ENCODE measurements at regions not wholly inside any gene's neighbourhood (a gene's known extent, or its start where the extent isn't known, plus 50 kb on each side); places are given as distances from the start of the nearest gene placed in this dataset.

- H3K36me3 ChIP-seq (ENCODE audit: insufficient read depth) = no peaks in the 10 kb centered on the region
- H3K4me1 ChIP-seq (ENCODE audit: insufficient read depth) = no peaks in the 10 kb centered on the region
- no peak overlapping the region for H3K4me3 ChIP-seq (ENCODE audit: low read depth, low read length)
- no peak for DNase-seq (ENCODE audit: extremely low spot score)
- no peak overlapping the region for H3K27ac ChIP-seq (ENCODE audit: low read depth)
- 64% methylated on average over 2 of the region's 2 CpGs for WGBS
Observed at GRCh38 chr4:155510771-155511170, 134.0 kb upstream of the MAP9 start.

DNA sequence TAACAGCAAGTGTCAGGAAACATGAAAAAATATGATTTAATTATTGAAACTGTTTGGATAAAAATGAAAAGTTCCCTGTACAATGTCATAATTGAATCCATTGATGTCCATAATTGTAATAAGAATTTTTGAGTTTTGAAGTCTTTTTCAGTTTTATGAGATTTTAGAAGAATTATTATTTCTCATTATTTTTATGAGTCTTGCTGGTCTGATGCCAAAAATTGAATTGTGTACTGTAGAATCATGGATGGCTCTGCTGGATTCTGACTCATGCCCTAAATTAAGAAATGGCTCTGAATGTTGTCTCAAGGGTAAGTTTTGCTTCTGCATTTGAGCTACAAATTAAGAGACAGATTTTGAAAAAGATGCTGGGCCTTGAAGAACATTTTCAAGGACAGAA is 132.8 kb upstream of the MAP9 start:
- Histone ChIP-seq H3K36me3 (ENCODE audit: insufficient read depth) (no peaks in the 10 kb centered on the region), H3K27ac (ENCODE audit: low read depth) (no peak overlapping the region), H3K4me1 (ENCODE audit: insufficient read depth) (no peaks in the 10 kb centered on the region), H3K4me3 (ENCODE audit: low read depth, low read length) (no peak overlapping the region)
- no peak for DNase-seq (ENCODE audit: extremely low spot score)

- Histone ChIP-seq H3K36me3 (ENCODE audit: insufficient read depth) (no peaks in the 10 kb centered on the region), H3K4me3 (ENCODE audit: low read depth, low read length) (no peak overlapping the region), H3K4me1 (ENCODE audit: insufficient read depth) (no peaks in the 10 kb centered on the region), H3K27ac (ENCODE audit: low read depth) (no peak overlapping the region)
- DNase-seq (ENCODE audit: extremely low spot score) = no peak
- 51% methylated on average over 4 of the region's 4 CpGs for WGBS
Observed at GRCh38 chr4:155506745-155507144, 130.0 kb upstream of the MAP9 start.

- Histone ChIP-seq H3K4me1 (ENCODE audit: insufficient read depth) (no peaks in the 10 kb centered on the region), H3K36me3 (ENCODE audit: insufficient read depth) (no peaks in the 10 kb centered on the region), H3K4me3 (ENCODE audit: low read depth, low read length) (no peak overlapping the region), H3K27ac (ENCODE audit: low read depth) (no peak overlapping the region)
- no peak for DNase-seq (ENCODE audit: extremely low spot score)
- WGBS = 66% methylated on average over 3 of the region's 3 CpGs
Observed at GRCh38 chr4:155505321-155505720, 128.6 kb upstream of the MAP9 start.

DNA sequence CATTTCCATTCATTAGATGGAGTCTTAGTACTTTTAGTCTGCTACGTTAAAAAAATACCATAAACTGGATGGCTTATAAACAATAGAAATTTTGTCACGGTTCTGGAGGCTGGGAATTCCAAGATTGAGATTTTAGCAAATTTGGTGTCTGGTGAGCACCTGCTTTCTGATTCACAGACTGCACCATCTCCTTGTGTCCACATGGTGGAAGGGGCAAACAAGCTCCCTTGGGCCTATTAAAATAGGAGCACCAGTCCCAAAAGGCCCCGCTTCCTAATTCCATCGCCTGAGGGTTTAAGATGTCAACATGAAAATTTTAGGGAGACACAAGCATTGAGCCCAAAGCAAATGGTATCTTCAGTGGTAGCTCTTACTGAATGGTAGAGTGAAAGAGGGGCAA is 120.5 kb upstream of the MAP9 start:
- Histone ChIP-seq H3K4me1 (ENCODE audit: insufficient read depth) (no peaks in the 10 kb centered on the region), H3K36me3 (ENCODE audit: insufficient read depth) (no peaks in the 10 kb centered on the region), H3K27ac (ENCODE audit: low read depth) (no peak overlapping the region), H3K4me3 (ENCODE audit: low read depth, low read length) (no peak overlapping the region)
- 83% methylated on average over 4 of the region's 4 CpGs for WGBS
- no peak for DNase-seq (ENCODE audit: extremely low spot score)

GRCh38 chr4:155496294-155496626 is 119.5 kb upstream of the MAP9 start:
- H3K27ac ChIP-seq (ENCODE audit: low read depth) = no peak overlapping the region
- 83% methylated on average over 3 of the region's 3 CpGs for WGBS
- no peak overlapping the region for H3K4me3 ChIP-seq (ENCODE audit: low read depth, low read length)
- H3K4me1 ChIP-seq (ENCODE audit: insufficient read depth) = no peaks in the 10 kb centered on the region
- no peaks in the 10 kb centered on the region for H3K36me3 ChIP-seq (ENCODE audit: insufficient read depth)
- DNase-seq (ENCODE audit: extremely low spot score) = no peak

- DNase-seq (ENCODE audit: extremely low spot score) = no peak
- 81% methylated on average over 11 of the region's 11 CpGs for WGBS
- H3K4me1 ChIP-seq (ENCODE audit: insufficient read depth) = no peaks in the 10 kb centered on the region
- no peaks in the 10 kb centered on the region for H3K36me3 ChIP-seq (ENCODE audit: insufficient read depth)
- no peak overlapping the region for H3K4me3 ChIP-seq (ENCODE audit: low read depth, low read length)
- no peak overlapping the region for H3K27ac ChIP-seq (ENCODE audit: low read depth)
Observed at GRCh38 chr4:155495572-155496293, 119.0 kb upstream of the MAP9 start.

DNA sequence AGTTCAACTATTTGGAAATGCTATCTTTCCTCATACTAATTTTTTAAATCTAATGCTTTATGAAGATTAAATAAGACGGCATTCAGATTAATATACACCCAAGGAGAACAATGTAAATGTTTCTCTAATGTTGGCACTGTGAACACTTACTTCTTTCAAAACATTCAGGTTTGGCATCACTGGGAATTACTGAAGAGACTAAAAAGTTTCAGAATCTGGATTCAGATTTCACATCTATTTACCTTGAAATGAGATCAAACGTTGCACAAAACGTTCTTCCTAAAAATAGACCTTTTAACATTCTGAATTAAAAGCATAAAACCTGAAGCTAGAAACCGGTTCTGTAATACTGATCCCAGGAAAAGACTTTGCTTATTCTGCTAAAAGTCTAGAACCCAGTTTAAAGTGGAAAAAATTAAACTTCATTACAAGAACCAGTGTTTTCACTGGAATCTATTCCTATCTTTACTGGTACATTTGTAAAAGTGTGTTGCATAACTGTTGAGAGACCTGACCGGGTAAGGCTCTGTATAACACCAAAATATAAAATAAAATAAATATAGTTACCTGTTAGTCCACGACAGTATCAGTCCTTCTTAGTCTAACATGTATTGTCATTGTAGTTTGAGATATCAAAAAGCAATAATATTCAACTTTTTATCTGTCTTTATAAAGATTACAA is 117.4 kb upstream of the MAP9 start:
- no peaks in the 10 kb centered on the region for H3K36me3 ChIP-seq (ENCODE audit: insufficient read depth)
- DNase-seq (ENCODE audit: extremely low spot score) = no peak
- no peak overlapping the region for H3K4me3 ChIP-seq (ENCODE audit: low read depth, low read length)
- H3K27ac ChIP-seq (ENCODE audit: low read depth) = no peak overlapping the region
- 70% methylated on average over 6 of the region's 6 CpGs for WGBS
- no peaks in the 10 kb centered on the region for H3K4me1 ChIP-seq (ENCODE audit: insufficient read depth)

DNA sequence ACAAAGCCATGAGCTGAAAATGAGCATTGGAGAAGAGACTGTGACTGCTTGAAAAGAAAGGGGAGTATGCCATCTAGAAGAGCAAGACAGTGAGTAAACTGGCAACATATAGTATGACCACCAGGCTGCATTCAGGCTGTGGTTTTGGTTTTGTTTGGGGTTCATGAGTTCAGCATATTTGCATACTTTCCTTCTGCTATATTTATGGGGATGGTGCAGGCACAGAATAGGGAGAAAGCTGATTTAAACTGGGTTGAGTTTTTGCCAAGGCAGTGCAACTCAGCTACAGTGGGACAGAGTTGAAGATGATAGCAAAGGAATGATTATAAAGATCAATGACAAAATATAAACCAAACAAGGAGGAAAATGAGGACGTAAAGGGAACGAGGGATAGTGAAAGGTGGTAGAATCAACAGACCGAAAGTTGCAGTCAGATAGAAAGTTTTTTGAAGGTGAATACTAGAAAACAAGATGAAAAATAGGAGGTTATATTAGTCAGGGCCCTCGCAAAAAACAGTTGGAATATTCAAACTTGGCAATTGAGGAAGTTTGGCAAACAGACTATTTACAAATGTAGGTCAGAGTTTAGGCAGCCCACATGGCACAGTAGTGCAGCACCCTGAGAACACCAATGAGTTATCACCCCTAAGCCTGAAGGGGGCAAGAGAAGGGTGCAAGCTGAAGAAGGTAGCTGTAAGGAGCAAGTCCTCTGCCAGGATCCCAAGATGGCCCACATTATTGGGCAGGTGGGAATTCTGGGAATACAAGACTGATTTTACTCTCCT is 114.8 kb upstream of the MAP9 start:
- WGBS = 74% methylated on average over 4 of the region's 4 CpGs
- Histone ChIP-seq H3K27ac (ENCODE audit: low read depth) (no peak overlapping the region), H3K4me3 (ENCODE audit: low read depth, low read length) (no peak overlapping the region), H3K4me1 (ENCODE audit: insufficient read depth) (no peaks in the 10 kb centered on the region), H3K36me3 (ENCODE audit: insufficient read depth) (no peaks in the 10 kb centered on the region)
- DNase-seq (ENCODE audit: extremely low spot score) = no peak

GRCh38 chr4:155489271-155489670 is 112.5 kb upstream of the MAP9 start:
- WGBS = 92% methylated on average over 3 of the region's 3 CpGs
- no peak for DNase-seq (ENCODE audit: extremely low spot score)

GRCh38 chr4:155488691-155489090 is 111.9 kb upstream of the MAP9 start:
- Histone ChIP-seq H3K27ac (ENCODE audit: low read depth) (no peak overlapping the region), H3K4me3 (ENCODE audit: low read depth, low read length) (no peak overlapping the region), H3K4me1 (ENCODE audit: insufficient read depth) (no peaks in the 10 kb centered on the region), H3K36me3 (ENCODE audit: insufficient read depth) (no peaks in the 10 kb centered on the region)
- no peak for DNase-seq (ENCODE audit: extremely low spot score)
- 79% methylated on average over 2 of the region's 2 CpGs for WGBS

More at GRCh38 chr4:155489271-155489670, 112.5 kb upstream of the MAP9 start:
- Histone ChIP-seq H3K4me3 (ENCODE audit: low read depth, low read length) (no peak overlapping the region), H3K36me3 (ENCODE audit: insufficient read depth) (no peaks in the 10 kb centered on the region), H3K4me1 (ENCODE audit: insufficient read depth) (no peaks in the 10 kb centered on the region), H3K27ac (ENCODE audit: low read depth) (no peak overlapping the region)

GRCh38 chr4:155487210-155487609 is 110.4 kb upstream of the MAP9 start:
- Histone ChIP-seq H3K4me1 (ENCODE audit: insufficient read depth) (no peaks in the 10 kb centered on the region), H3K4me3 (ENCODE audit: low read depth, low read length) (no peak overlapping the region), H3K36me3 (ENCODE audit: insufficient read depth) (no peaks in the 10 kb centered on the region), H3K27ac (ENCODE audit: low read depth) (no peak overlapping the region)
- no peak for DNase-seq (ENCODE audit: extremely low spot score)

DNA sequence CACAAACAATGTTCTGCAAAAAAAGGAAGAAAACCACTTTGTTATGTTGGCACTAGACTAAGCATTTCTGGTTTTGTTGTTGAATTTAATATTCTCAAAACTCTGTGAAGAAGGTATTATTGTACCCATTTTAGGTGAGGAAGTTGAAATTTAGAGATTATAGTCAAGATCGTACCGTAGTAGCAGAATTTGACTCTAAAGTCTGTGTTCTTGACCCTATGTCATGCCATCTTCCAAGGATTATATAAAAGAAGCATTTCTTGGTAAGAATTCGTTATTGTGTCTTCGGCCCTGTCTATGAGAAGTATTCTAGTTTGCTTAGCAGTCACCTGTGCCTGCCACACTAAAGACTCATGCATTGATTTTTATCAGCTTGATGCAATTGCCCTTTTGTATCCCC is 104.4 kb upstream of the MAP9 start:
- no peak overlapping the region for H3K27ac ChIP-seq (ENCODE audit: low read depth)
- no peak for DNase-seq (ENCODE audit: extremely low spot score)
- 96% methylated on average over 4 of the region's 4 CpGs for WGBS
- no peaks in the 10 kb centered on the region for H3K36me3 ChIP-seq (ENCODE audit: insufficient read depth)
- no peak overlapping the region for H3K4me3 ChIP-seq (ENCODE audit: low read depth, low read length)
- H3K4me1 ChIP-seq (ENCODE audit: insufficient read depth) = no peaks in the 10 kb centered on the region

DNA sequence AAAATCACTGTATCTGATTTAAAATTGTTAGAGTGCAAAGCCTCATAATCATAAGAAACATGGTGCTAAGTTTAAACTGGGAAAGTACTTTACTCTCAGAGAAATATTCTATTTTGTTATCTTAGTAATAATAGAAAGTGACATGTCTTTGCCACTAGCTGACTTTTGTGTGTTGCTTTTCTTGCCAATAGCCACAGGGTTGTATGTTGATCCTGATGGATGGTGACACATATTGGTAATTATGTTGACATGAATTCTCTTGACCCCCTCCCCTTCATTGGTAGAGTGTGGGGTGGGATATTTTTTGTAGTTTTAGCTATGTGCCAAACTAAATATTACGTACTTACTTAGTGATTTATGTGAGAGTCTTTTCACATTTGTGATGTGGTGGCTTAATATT is 103.1 kb upstream of the MAP9 start:
- DNase-seq (ENCODE audit: extremely low spot score) = no peak
- Histone ChIP-seq H3K27ac (ENCODE audit: low read depth) (no peak overlapping the region), H3K4me1 (ENCODE audit: insufficient read depth) (no peaks in the 10 kb centered on the region), H3K4me3 (ENCODE audit: low read depth, low read length) (no peak overlapping the region), H3K36me3 (ENCODE audit: insufficient read depth) (no peaks in the 10 kb centered on the region)
- WGBS = 93% methylated on average over 1 of the region's 1 CpG
